ENCODE measurements at regions not wholly inside any gene's neighbourhood (a gene's known extent, or its start where the extent isn't known, plus 50 kb on each side); places are given as distances from the start of the nearest gene placed in this dataset.
"Not testable (repeated sequence)": the region's sequence is repeated elsewhere in the genome, so short reads cannot be mapped to it uniquely, and the experiment has no call there.

- H3K4me3 ChIP-seq (ENCODE audit: low read depth in 1 of 5, low read length in 5 of 5), result no peak overlapping the region
- no peaks in the 10 kb centered on the region for H3K27me3 ChIP-seq (ENCODE audit: control insufficient read depth in 5 of 5, insufficient read depth in 4 of 5, low read length in 5 of 5)
- no peaks in the 10 kb centered on the region for H3K36me3 ChIP-seq (ENCODE audit: control insufficient read depth in 5 of 5, insufficient read depth in 5 of 5, low read length in 5 of 5)
- H3K9ac ChIP-seq (ENCODE audit: low read length in 5 of 5), result no peak overlapping the region
- peaks cover 0 to 9% (median 4%) of the 10 kb centered on the region in 5 donors for H3K4me1 ChIP-seq (ENCODE audit: control insufficient read depth in 5 of 5, insufficient read depth in 5 of 5, low read length in 5 of 5)
- H3K27ac ChIP-seq (ENCODE audit: low read depth, low read length), result no peak overlapping the region
- no peaks in the 10 kb centered on the region for H3K9me3 ChIP-seq (ENCODE audit: control insufficient read depth in 5 of 5, low read length in 5 of 5)
These were observed 207.6 kb upstream of the HMCN1 start for GRCh38 chr1:185526344-185527307.

DNA sequence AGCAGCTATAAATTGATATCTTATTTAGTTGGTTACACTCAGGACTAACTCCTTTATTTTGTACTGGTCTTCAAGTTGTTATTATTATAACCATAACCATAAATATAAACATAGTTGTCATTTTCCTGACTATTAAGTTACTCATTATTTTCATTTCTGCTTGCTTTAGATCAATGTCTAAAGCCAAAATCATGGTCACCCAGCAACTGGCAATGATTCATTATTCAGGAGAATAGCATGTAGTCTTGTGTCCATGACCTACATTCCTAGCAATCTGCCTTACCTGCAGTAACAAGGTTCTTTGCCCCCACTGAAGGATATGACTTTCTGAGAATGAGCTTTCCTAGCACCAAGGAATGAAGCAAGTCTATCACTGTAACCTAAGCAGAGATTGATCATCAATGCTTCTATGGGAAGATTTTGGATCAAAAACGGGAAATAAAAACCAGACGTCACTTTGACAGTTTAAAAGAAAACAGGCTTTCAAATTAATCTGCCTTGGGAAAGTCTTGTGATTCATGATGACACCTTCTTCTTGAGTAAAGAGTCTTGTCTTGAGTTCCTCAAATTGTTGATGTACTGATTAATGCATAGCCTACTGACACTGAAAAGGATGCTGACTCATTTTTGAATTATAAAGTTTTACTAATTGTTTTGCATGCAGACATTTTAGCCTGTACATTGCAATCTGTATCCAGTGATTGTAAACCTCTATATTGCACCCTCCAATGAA lies 203.3 kb upstream of the IVNS1ABP start:
- Histone ChIP-seq H3K4me1 (ENCODE audit: control insufficient read depth in 5 of 5, insufficient read depth in 5 of 5, low read length in 5 of 5) (no peaks in the 10 kb centered on the region), H3K36me3 (ENCODE audit: control insufficient read depth in 5 of 5, insufficient read depth in 5 of 5, low read length in 5 of 5) (no peaks in the 10 kb centered on the region), H3K9ac (ENCODE audit: low read length in 5 of 5) (no peak overlapping the region), H3K27ac (ENCODE audit: low read depth, low read length) (no peak overlapping the region), H3K4me3 (ENCODE audit: low read depth in 1 of 5, low read length in 5 of 5) (no peak overlapping the region), H3K9me3 (ENCODE audit: control insufficient read depth in 5 of 5, low read length in 5 of 5) (peaks cover 0 to 9% (median 4%) of the 10 kb centered on the region in 5 donors), H3K27me3 (ENCODE audit: control insufficient read depth in 5 of 5, insufficient read depth in 4 of 5, low read length in 5 of 5) (no peaks in the 10 kb centered on the region)

GRCh38 chr1:185517808-185518419 lies 200.9 kb upstream of the IVNS1ABP start:
- Histone ChIP-seq H3K9ac (ENCODE audit: low read length in 5 of 5) (no peak overlapping the region), H3K9me3 (ENCODE audit: control insufficient read depth in 5 of 5, low read length in 5 of 5) (peaks cover 0 to 9% (median 4%) of the 10 kb centered on the region in 5 donors), H3K36me3 (ENCODE audit: control insufficient read depth in 5 of 5, insufficient read depth in 5 of 5, low read length in 5 of 5) (no peaks in the 10 kb centered on the region), H3K27me3 (ENCODE audit: control insufficient read depth in 5 of 5, insufficient read depth in 4 of 5, low read length in 5 of 5) (no peaks in the 10 kb centered on the region), H3K4me3 (ENCODE audit: low read depth in 1 of 5, low read length in 5 of 5) (no peak overlapping the region), H3K4me1 (ENCODE audit: control insufficient read depth in 5 of 5, insufficient read depth in 5 of 5, low read length in 5 of 5) (no peaks in the 10 kb centered on the region), H3K27ac (ENCODE audit: low read depth, low read length) (no peak overlapping the region)

GRCh38 chr1:185517301-185517700 lies 200.3 kb upstream of the IVNS1ABP start:
- not testable (repeated sequence) for H3K27ac ChIP-seq (ENCODE audit: low read depth, low read length); H3K27me3 ChIP-seq (ENCODE audit: control insufficient read depth in 5 of 5, insufficient read depth in 4 of 5, low read length in 5 of 5); H3K4me3 ChIP-seq (ENCODE audit: low read depth in 1 of 5, low read length in 5 of 5); H3K9me3 ChIP-seq (ENCODE audit: control insufficient read depth in 5 of 5, low read length in 5 of 5); H3K4me1 ChIP-seq (ENCODE audit: control insufficient read depth in 5 of 5, insufficient read depth in 5 of 5, low read length in 5 of 5); H3K36me3 ChIP-seq (ENCODE audit: control insufficient read depth in 5 of 5, insufficient read depth in 5 of 5, low read length in 5 of 5); H3K9ac ChIP-seq (ENCODE audit: low read length in 5 of 5)

- H3K4me3 ChIP-seq (ENCODE audit: low read depth in 1 of 5, low read length in 5 of 5), result no peak overlapping the region
- no peak overlapping the region for H3K27ac ChIP-seq (ENCODE audit: low read depth, low read length)
- no peak overlapping the region for H3K9ac ChIP-seq (ENCODE audit: low read length in 5 of 5)
- H3K4me1 ChIP-seq (ENCODE audit: control insufficient read depth in 5 of 5, insufficient read depth in 5 of 5, low read length in 5 of 5), result no peaks in the 10 kb centered on the region
- H3K9me3 ChIP-seq (ENCODE audit: control insufficient read depth in 5 of 5, low read length in 5 of 5), result peaks cover 0 to 9% (median 4%) of the 10 kb centered on the region in 5 donors
- H3K27me3 ChIP-seq (ENCODE audit: control insufficient read depth in 5 of 5, insufficient read depth in 4 of 5, low read length in 5 of 5), result no peaks in the 10 kb centered on the region
- H3K36me3 ChIP-seq (ENCODE audit: control insufficient read depth in 5 of 5, insufficient read depth in 5 of 5, low read length in 5 of 5), result no peaks in the 10 kb centered on the region
These were observed 198.7 kb upstream of the IVNS1ABP start for GRCh38 chr1:185515696-185516095.

DNA sequence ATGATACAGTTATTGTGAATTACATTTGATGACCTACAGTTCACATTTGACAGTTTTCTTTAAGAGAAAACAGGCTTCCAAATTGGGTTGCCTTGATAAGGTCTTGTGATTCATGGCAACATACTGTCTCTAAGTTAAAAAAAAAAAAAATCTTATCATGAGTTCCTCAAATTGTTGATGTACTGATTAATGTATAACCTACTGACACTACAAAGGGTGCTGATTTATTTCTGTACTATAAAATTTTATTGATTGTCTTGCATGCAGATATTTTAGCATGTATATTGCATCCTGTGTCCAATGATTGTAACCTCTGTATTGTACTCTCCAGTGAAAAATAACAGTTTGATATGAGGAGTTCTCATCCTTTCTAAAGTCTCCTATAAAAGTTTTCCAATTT lies 197.3 kb upstream of the IVNS1ABP start:
- H3K27me3 ChIP-seq (ENCODE audit: control insufficient read depth in 5 of 5, insufficient read depth in 4 of 5, low read length in 5 of 5), result no peaks in the 10 kb centered on the region

GRCh38 chr1:185512442-185512841 lies 195.4 kb upstream of the IVNS1ABP start:
- Histone ChIP-seq H3K9ac (ENCODE audit: low read length in 5 of 5) (no peak overlapping the region), H3K36me3 (ENCODE audit: control insufficient read depth in 5 of 5, insufficient read depth in 5 of 5, low read length in 5 of 5) (no peaks in the 10 kb centered on the region), H3K27ac (ENCODE audit: low read depth, low read length) (no peak overlapping the region), H3K4me3 (ENCODE audit: low read depth in 1 of 5, low read length in 5 of 5) (no peak overlapping the region), H3K9me3 (ENCODE audit: control insufficient read depth in 5 of 5, low read length in 5 of 5) (peaks cover 0 to 5% (median 0%) of the 10 kb centered on the region in 5 donors), H3K4me1 (ENCODE audit: control insufficient read depth in 5 of 5, insufficient read depth in 5 of 5, low read length in 5 of 5) (peaks cover 0 to 3% (median 0%) of the 10 kb centered on the region in 5 donors), H3K27me3 (ENCODE audit: control insufficient read depth in 5 of 5, insufficient read depth in 4 of 5, low read length in 5 of 5) (no peaks in the 10 kb centered on the region)

More for the DNA sequence above, 197.3 kb upstream of the IVNS1ABP start:
- no peak overlapping the region for H3K27ac ChIP-seq (ENCODE audit: low read depth, low read length)
- peaks cover 0 to 2% (median 0%) of the 10 kb centered on the region in 5 donors for H3K4me1 ChIP-seq (ENCODE audit: control insufficient read depth in 5 of 5, insufficient read depth in 5 of 5, low read length in 5 of 5)
- H3K4me3 ChIP-seq (ENCODE audit: low read depth in 1 of 5, low read length in 5 of 5), result no peak overlapping the region
- peaks cover 0 to 9% (median 4%) of the 10 kb centered on the region in 5 donors for H3K9me3 ChIP-seq (ENCODE audit: control insufficient read depth in 5 of 5, low read length in 5 of 5)
- H3K9ac ChIP-seq (ENCODE audit: low read length in 5 of 5), result no peak overlapping the region
- no peaks in the 10 kb centered on the region for H3K36me3 ChIP-seq (ENCODE audit: control insufficient read depth in 5 of 5, insufficient read depth in 5 of 5, low read length in 5 of 5)

- peaks cover 0 to under 1% (median 0%) of the 10 kb centered on the region in 5 donors for H3K9me3 ChIP-seq (ENCODE audit: control insufficient read depth in 5 of 5, low read length in 5 of 5)
- no peaks in the 10 kb centered on the region for H3K4me1 ChIP-seq (ENCODE audit: control insufficient read depth in 5 of 5, insufficient read depth in 5 of 5, low read length in 5 of 5)
- H3K9ac ChIP-seq (ENCODE audit: low read length in 5 of 5), result no peak overlapping the region
- no peaks in the 10 kb centered on the region for H3K36me3 ChIP-seq (ENCODE audit: control insufficient read depth in 5 of 5, insufficient read depth in 5 of 5, low read length in 5 of 5)
- no peak overlapping the region for H3K27ac ChIP-seq (ENCODE audit: low read depth, low read length)
- no peak overlapping the region for H3K4me3 ChIP-seq (ENCODE audit: low read depth in 1 of 5, low read length in 5 of 5)
- H3K27me3 ChIP-seq (ENCODE audit: control insufficient read depth in 5 of 5, insufficient read depth in 4 of 5, low read length in 5 of 5), result no peaks in the 10 kb centered on the region
These were observed 184.1 kb upstream of the IVNS1ABP start for GRCh38 chr1:185501099-185501498.

GRCh38 chr1:185500001-185500626 lies 183.1 kb upstream of the IVNS1ABP start:
- Histone ChIP-seq H3K4me3 (ENCODE audit: low read depth in 1 of 5, low read length in 5 of 5) (no peak overlapping the region), H3K27ac (ENCODE audit: low read depth, low read length) (no peak overlapping the region), H3K27me3 (ENCODE audit: control insufficient read depth in 5 of 5, insufficient read depth in 4 of 5, low read length in 5 of 5) (no peaks in the 10 kb centered on the region), H3K9ac (ENCODE audit: low read length in 5 of 5) (no peak overlapping the region), H3K4me1 (ENCODE audit: control insufficient read depth in 5 of 5, insufficient read depth in 5 of 5, low read length in 5 of 5) (no peaks in the 10 kb centered on the region), H3K36me3 (ENCODE audit: control insufficient read depth in 5 of 5, insufficient read depth in 5 of 5, low read length in 5 of 5) (no peaks in the 10 kb centered on the region), H3K9me3 (ENCODE audit: control insufficient read depth in 5 of 5, low read length in 5 of 5) (no peaks in the 10 kb centered on the region)
